ENCODE measurements at regions not wholly inside any gene's neighbourhood (a gene's known extent, or its start where the extent isn't known, plus 50 kb on each side); places are given as distances from the start of the nearest gene placed in this dataset.
"Not testable (repeated sequence)": the region's sequence is repeated elsewhere in the genome, so short reads cannot be mapped to it uniquely, and the experiment has no call there.

GRCh38 chr17:16840219-16840618 lies 131.7 kb downstream of the TNFRSF13B start:
- TF ChIP-seq, protein P1, sequence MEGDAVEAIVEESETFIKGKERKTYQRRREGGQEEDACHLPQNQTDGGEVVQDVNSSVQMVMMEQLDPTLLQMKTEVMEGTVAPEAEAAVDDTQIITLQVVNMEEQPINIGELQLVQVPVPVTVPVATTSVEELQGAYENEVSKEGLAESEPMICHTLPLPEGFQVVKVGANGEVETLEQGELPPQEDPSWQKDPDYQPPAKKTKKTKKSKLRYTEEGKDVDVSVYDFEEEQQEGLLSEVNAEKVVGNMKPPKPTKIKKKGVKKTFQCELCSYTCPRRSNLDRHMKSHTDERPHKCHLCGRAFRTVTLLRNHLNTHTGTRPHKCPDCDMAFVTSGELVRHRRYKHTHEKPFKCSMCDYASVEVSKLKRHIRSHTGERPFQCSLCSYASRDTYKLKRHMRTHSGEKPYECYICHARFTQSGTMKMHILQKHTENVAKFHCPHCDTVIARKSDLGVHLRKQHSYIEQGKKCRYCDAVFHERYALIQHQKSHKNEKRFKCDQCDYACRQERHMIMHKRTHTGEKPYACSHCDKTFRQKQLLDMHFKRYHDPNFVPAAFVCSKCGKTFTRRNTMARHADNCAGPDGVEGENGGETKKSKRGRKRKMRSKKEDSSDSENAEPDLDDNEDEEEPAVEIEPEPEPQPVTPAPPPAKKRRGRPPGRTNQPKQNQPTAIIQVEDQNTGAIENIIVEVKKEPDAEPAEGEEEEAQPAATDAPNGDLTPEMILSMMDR (IDR thresholded peaks at IDR 0.05) = not testable (repeated sequence)
- TF ChIP-seq POLR2A (IDR thresholded peaks at IDR 0.05) = not testable (repeated sequence)
